ENCODE measurements at regions not wholly inside any gene's neighbourhood (a gene's known extent, or its start where the extent isn't known, plus 50 kb on each side); places are given as distances from the start of the nearest gene placed in this dataset.

GRCh38 chr1:67532452-67533216 is 102.4 kb upstream of the SERBP1 start:
- no peak overlapping the region for H2AFZ ChIP-seq (ENCODE audit: control insufficient read depth, low read length)
- no peak overlapping the region for H3K4me3 ChIP-seq (ENCODE audit: control insufficient read depth in 2 of 3, extremely low read depth in 1 of 3, insufficient read depth in 2 of 3, low read depth in 1 of 3, low read length in 3 of 3)
- no peak overlapping the region for H3K9ac ChIP-seq (ENCODE audit: control insufficient read depth, extremely low read depth, insufficient read depth, low read length)
- no peaks in the 10 kb centered on the region for H3K36me3 ChIP-seq (ENCODE audit: control insufficient read depth in 2 of 2, extremely low read depth in 1 of 2, insufficient read depth in 2 of 2, low read length in 2 of 2)
- no peak for TF ChIP-seq EZH2 (IDR thresholded peaks at IDR 0.05; ENCODE audit: low read length)
- TF ChIP-seq CTCF (optimal IDR thresholded peaks at IDR 0.05 in 1 of 3, IDR thresholded peaks at IDR 0.05 in 1 of 3, conservative IDR thresholded peaks at IDR 0.05 in 1 of 3; ENCODE audit: extremely low read depth in 1 of 3, insufficient read depth in 2 of 3, low read length in 3 of 3), result peak; percentile 57 to 76 (median 59)
- no peaks in the 10 kb centered on the region for H3K9me3 ChIP-seq (ENCODE audit: control insufficient read depth, low read depth, low read length)
- H3K27me3 ChIP-seq (ENCODE audit: control insufficient read depth, extremely low read depth, insufficient read depth, low read length), result no peaks in the 10 kb centered on the region
- no peaks in the 10 kb centered on the region for H4K20me1 ChIP-seq (ENCODE audit: control insufficient read depth, extremely low read depth, insufficient read depth, low read length)
- H3K27ac ChIP-seq (ENCODE audit: control insufficient read depth, insufficient read depth, low read length), result no peak overlapping the region
- DNase-seq (ENCODE audit: low read depth, low spot score) (peak; percentile 69), FAIRE-seq (peak; percentile 90)
- no peaks in the 10 kb centered on the region for H3K79me2 ChIP-seq (ENCODE audit: control insufficient read depth, insufficient read depth, low read length)
- H3K9me1 ChIP-seq (ENCODE audit: control insufficient read depth, extremely low read depth, insufficient read depth, low read length), result no peaks in the 10 kb centered on the region
- H3K4me2 ChIP-seq (ENCODE audit: control insufficient read depth, extremely low read depth, insufficient read depth, low read depth, low read length), result no peak overlapping the region
- dilution Hi-C loops (cut with MboI; ENCODE audit: extremely low pct_ligation_motif_present, low sequenced_read_pairs), result loop anchor here (25.0 kb wide), 1 partner anchor 155 kb away; the partner anchor contains the start of gene GADD45A
- peaks cover 19% of the 10 kb centered on the region for H3K4me1 ChIP-seq (ENCODE audit: control insufficient read depth, extremely low read depth, insufficient read depth, low read length)

- Histone ChIP-seq H3K4me2 (ENCODE audit: control insufficient read depth, extremely low read depth, insufficient read depth, low read depth, low read length) (no peak overlapping the region), H3K27ac (ENCODE audit: control insufficient read depth, insufficient read depth, low read length) (no peak overlapping the region), H3K4me3 (ENCODE audit: control insufficient read depth in 2 of 3, extremely low read depth in 1 of 3, insufficient read depth in 2 of 3, low read depth in 1 of 3, low read length in 3 of 3) (no peak overlapping the region), H3K9me1 (ENCODE audit: control insufficient read depth, extremely low read depth, insufficient read depth, low read length) (no peaks in the 10 kb centered on the region), H3K9ac (ENCODE audit: control insufficient read depth, extremely low read depth, insufficient read depth, low read length) (no peak overlapping the region), H3K9me3 (ENCODE audit: control insufficient read depth, low read depth, low read length) (no peaks in the 10 kb centered on the region), H3K27me3 (ENCODE audit: control insufficient read depth, extremely low read depth, insufficient read depth, low read length) (no peaks in the 10 kb centered on the region), H2AFZ (ENCODE audit: control insufficient read depth, low read length) (no peak overlapping the region), H4K20me1 (ENCODE audit: control insufficient read depth, extremely low read depth, insufficient read depth, low read length) (no peaks in the 10 kb centered on the region), H3K79me2 (ENCODE audit: control insufficient read depth, insufficient read depth, low read length) (no peaks in the 10 kb centered on the region), H3K36me3 (ENCODE audit: control insufficient read depth in 2 of 2, extremely low read depth in 1 of 2, insufficient read depth in 2 of 2, low read length in 2 of 2) (no peaks in the 10 kb centered on the region), H3K4me1 (ENCODE audit: control insufficient read depth, extremely low read depth, insufficient read depth, low read length) (peaks cover 19% of the 10 kb centered on the region)
- no peak for DNase-seq (ENCODE audit: low read depth, low spot score)
- dilution Hi-C loops (cut with MboI; ENCODE audit: extremely low pct_ligation_motif_present, low sequenced_read_pairs), result loop anchor here (25.0 kb wide), 1 partner anchor 153 kb away; the partner anchor contains the start of gene GADD45A
- FAIRE-seq, result no peak
- no peak for TF ChIP-seq EZH2 (IDR thresholded peaks at IDR 0.05; ENCODE audit: low read length)
- no peak for TF ChIP-seq CTCF (optimal IDR thresholded peaks at IDR 0.05 in 1 of 3, IDR thresholded peaks at IDR 0.05 in 1 of 3, conservative IDR thresholded peaks at IDR 0.05 in 1 of 3; ENCODE audit: extremely low read depth in 1 of 3, insufficient read depth in 2 of 3, low read length in 3 of 3)
Measured at GRCh38 chr1:67534627-67535065, 104.4 kb upstream of the SERBP1 start.

All from keratinocyte (primary cell).